HepG2 (cell line): ENCODE measurements at regions not wholly inside any gene's neighbourhood (a gene's known extent, or its start where the extent isn't known, plus 50 kb on each side); places are given as distances from the start of the nearest gene placed in this dataset.

Experiments used
- ATAC-seq: fragments of 200-7000 bp; cut with Tn5 transposase; 3 replicates; pipeline ENCODE4 v1.9.1; 2020; ENCODE audit warnings: mild to moderate bottlenecking, moderate library complexity
- BruUV-seq: library from RNA; stranded (reverse); fragments of 400-500 nt; replicated peaks from 2 replicates; lab custom pipeline; 2021; lab: Mats Ljungman, UMichigan
- CTCF ChIA-PET: fragments of 300-600 bp; formaldehyde crosslinking; extraction: SDS; loops from one replicate; lab custom pipeline; 2021; ENCODE audit warnings: low total read pairs, inconsistent platforms, low intra/inter-chr PET ratio; lab: Yijun Ruan, JAX
- POLR2A ChIA-PET: fragments of 350-600 bp; sonication (Branson Sonifier 250); formaldehyde crosslinking; loops from one replicate; lab custom pipeline; 2020; ENCODE audit warnings: antibody characterized with exemption, inconsistent platforms; lab: Yijun Ruan, JAX
- DNase-seq: peaks from one replicate; pipeline ENCODE4 v3.0.0-alpha.2; 2015; ENCODE audit warnings: low spot score
- FAIRE-seq: peaks from 3 replicates; lab custom pipeline; 2011; peaks lifted over from hg19 to GRCh38; lab: Jason Lieb, UNC
- H2AFZ ChIP-seq: one replicate; pipeline ENCODE4 v1.6.1; 2011; ENCODE audit warnings: low read length, inconsistent platforms
- H3K27ac ChIP-seq: fragments of 300-600 bp; 3 replicates; pipeline ENCODE4 v1.8.0; 2011; ENCODE audit warnings: mixed run types, mild to moderate bottlenecking, mixed read lengths, low read length, inconsistent platforms; ENCODE audit not compliant: insufficient read depth; ENCODE audit errors: extremely low read length
- H3K27me3 ChIP-seq, 2 experiments: fragments of 200-600 bp in 1 of 2; 2 replicates in 1 of 2; 3 replicates in 1 of 2; pipeline versions ENCODE4 v1.6.0 to v1.8.0; 2011; ENCODE audit warnings: low read length in 2 of 2, mild to moderate bottlenecking in 2 of 2, moderate library complexity in 2 of 2, inconsistent platforms in 1 of 2; ENCODE audit not compliant: insufficient read depth in 2 of 2, control insufficient read depth in 1 of 2
- H3K36me3 ChIP-seq, 2 experiments: fragments of 200-600 bp in 1 of 2; replicated peaks in 1 of 2; 2 replicates in 1 of 2; 3 replicates in 1 of 2; pipeline versions ENCODE4 v1.5.1 to v1.8.0; 2011; ENCODE audit warnings: low read length in 2 of 2, inconsistent platforms in 1 of 2; ENCODE audit not compliant: insufficient read depth in 2 of 2, control insufficient read depth in 1 of 2
- H3K4me1 ChIP-seq: 2 replicates; pipeline ENCODE4 v1.5.1; 2012; ENCODE audit warnings: low read length, inconsistent platforms; ENCODE audit not compliant: insufficient read depth
- H3K4me2 ChIP-seq: 2 replicates; pipeline ENCODE4 v1.6.0; 2011; ENCODE audit warnings: low read depth, low read length, inconsistent platforms
- H3K4me3 ChIP-seq, 3 experiments: fragments of 200-600 bp in 1 of 3; sonication (generic), shearing (Covaris generic) in 1 of 3; replicated peaks in 1 of 3; 2 replicates each; pipeline ENCODE4 v1.5.1; 2011 to 2016; ENCODE audit warnings: low read length in 3 of 3, inconsistent platforms in 2 of 3, low read depth in 2 of 3, mild to moderate bottlenecking in 2 of 3, control low read depth in 1 of 3, mixed read lengths in 1 of 3; ENCODE audit not compliant: insufficient read depth in 1 of 3
- H3K79me2 ChIP-seq: one replicate; pipeline ENCODE4 v1.6.1; 2011; ENCODE audit warnings: low read length, inconsistent platforms; ENCODE audit not compliant: insufficient read depth
- H3K9ac ChIP-seq: 2 replicates; pipeline ENCODE4 v1.6.0; 2011; ENCODE audit warnings: mild to moderate bottlenecking, low read depth, low read length, inconsistent platforms; ENCODE audit not compliant: insufficient read depth
- H3K9me3 ChIP-seq: 2 replicates; pipeline ENCODE4 v1.5.1; 2012; ENCODE audit warnings: mild to moderate bottlenecking, low read length
- H4K20me1 ChIP-seq: 2 replicates; pipeline ENCODE4 v1.6.0; 2011; ENCODE audit warnings: inconsistent platforms, mild to moderate bottlenecking, low read length, moderate library complexity; ENCODE audit not compliant: insufficient read depth
- ATF5 ChIP-seq: sonication (generic); formaldehyde crosslinking; IDR thresholded peaks from 2 replicates; pipeline ENCODE4 v1.4.0; 2020; ENCODE audit warnings: mild to moderate bottlenecking, low read depth, missing genetic modification reagents
- DZIP1 ChIP-seq: sonication (generic); formaldehyde crosslinking; IDR thresholded peaks from 2 replicates; pipeline ENCODE4 v1.5.0; 2020; ENCODE audit warnings: mild to moderate bottlenecking, missing genetic modification reagents
- ERF ChIP-seq: IDR thresholded peaks from 2 replicates; pipeline ENCODE4 v1.6.1; 2018; ENCODE audit warnings: missing biosample characterization, missing genetic modification reagents
- GRHL1 ChIP-seq: sonication (generic); formaldehyde crosslinking; conservative IDR thresholded peaks from 2 replicates; pipeline ENCODE4 v1.8.0; 2022; ENCODE audit warnings: missing genetic modification reagents
- LRRFIP1 ChIP-seq: sonication (generic); formaldehyde crosslinking; conservative IDR thresholded peaks from 2 replicates; pipeline ENCODE4 v1.4.0; 2020; ENCODE audit warnings: missing genetic modification reagents
- MYNN ChIP-seq: sonication (generic); formaldehyde crosslinking; IDR thresholded peaks from 2 replicates; pipeline ENCODE4 v1.4.0; 2020; ENCODE audit warnings: mild to moderate bottlenecking, low read depth, missing genetic modification reagents
- NAIF1 ChIP-seq: sonication (generic); formaldehyde crosslinking; IDR thresholded peaks from 2 replicates; pipeline ENCODE4 v1.5.0; 2020; ENCODE audit warnings: mild to moderate bottlenecking, missing genetic modification reagents, borderline replicate concordance
- NFYC ChIP-seq: IDR thresholded peaks from 2 replicates; pipeline ENCODE4 v1.6.1; 2016; ENCODE audit warnings: missing genetic modification reagents, missing compliant biosample characterization
- RERE ChIP-seq: IDR thresholded peaks from 2 replicates; pipeline ENCODE4 v1.6.1; 2016; ENCODE audit warnings: low read depth, missing genetic modification reagents, missing compliant biosample characterization
- SIN3B ChIP-seq: fragments of 150-350 bp; IDR thresholded peaks from 2 replicates; pipeline ENCODE4 v1.6.1; 2014; ENCODE audit warnings: low read length
- TAF15 ChIP-seq: fragments of 200-400 bp; formaldehyde crosslinking; IDR thresholded peaks from one replicate; pipeline ENCODE4 v1.6.1; 2018; ENCODE audit warnings: mild to moderate bottlenecking, low read depth, low read length; ENCODE audit not compliant: poor library complexity, severe bottlenecking
- WGBS: methylation state at CpG from one replicate; pipeline ENCODE4 v1.1.6; 2017; ENCODE audit warnings: low lambda C conversion rate; 5-methylcytosine and 5-hydroxymethylcytosine counted together
- in situ Hi-C: cut with HindIII; loops from 2 replicates; pipeline ENCODE4 v1.10.0; 2017; ENCODE audit warnings: low pct_unique_long_range_greater_than_20kb; ENCODE audit not compliant: extremely low pct_ligation_motif_present
- intact Hi-C: fragments of 100-400 bp; cut with micrococcal nuclease; formaldehyde crosslinking; loops from one replicate; pipeline ENCODE4 v1.10.0; 2022; ENCODE audit not compliant: unreplicated experiment

- no TSS peak for BruUV-seq
- 16% methylated on average over 3 of the region's 3 CpGs for WGBS
Observed at GRCh38 chr1:162985816-162986435, 83.2 kb upstream of the RGS4 start.

More at GRCh38 chr1:162985816-162986435, 83.2 kb upstream of the RGS4 start:
- Histone ChIP-seq H3K36me3 (no peaks in the 10 kb centered on the region), H3K9me3 (no peaks in the 10 kb centered on the region), H4K20me1 (no peaks in the 10 kb centered on the region), H3K4me2 (no peak overlapping the region), H3K4me3 (no peak overlapping the region), H3K9ac (no peak overlapping the region), H3K4me1 (no peaks in the 10 kb centered on the region), H3K27me3 (no peaks in the 10 kb centered on the region), H3K27ac (no peak overlapping the region), H2AFZ (no peak overlapping the region), H3K79me2 (no peaks in the 10 kb centered on the region)
- ATAC-seq = no peak
- in situ Hi-C loops (no loop called here), intact Hi-C loops (no loop called here)
- DNase-seq = no peak
- ChIA-PET POLR2A (no interaction called here), CTCF (no interaction called here)
- TF ChIP-seq TAF15 = no peak
- no peak for TF ChIP-seq RERE
- no peak for TF ChIP-seq NAIF1 (CRISPR knock-in tag)
- TF ChIP-seq ATF5 (CRISPR knock-in tag) = no peak
- no peak for TF ChIP-seq SIN3B
- TF ChIP-seq LRRFIP1 (CRISPR knock-in tag) = no peak
- TF ChIP-seq MYNN = no peak
- no peak for TF ChIP-seq GRHL1 (CRISPR knock-in tag)
- no peak for TF ChIP-seq ERF (CRISPR knock-in tag)
- no peak for TF ChIP-seq NFYC (CRISPR knock-in tag)
- no peak for TF ChIP-seq DZIP1
- FAIRE-seq = no peak
